Hepatocyte (in vitro differentiated cells): ENCODE measurements at regions not wholly inside any gene's neighbourhood (a gene's known extent, or its start where the extent isn't known, plus 50 kb on each side); places are given as distances from the start of the nearest gene placed in this dataset.
"Not testable (repeated sequence)": the region's sequence is repeated elsewhere in the genome, so short reads cannot be mapped to it uniquely, and the experiment has no call there.

Experiments
- DNase-seq: peaks from one replicate; pipeline ENCODE4 v3.0.0-alpha.2; 2016; ENCODE audit warnings: low spot score
- H2AFZ ChIP-seq: fragments of 200-600 bp; sonication (generic); 2 replicates; pipeline ENCODE4 v1.6.0; 2016; ENCODE audit warnings: antibody characterized with exemption, mild to moderate bottlenecking
- H3K27ac ChIP-seq: fragments of 200-600 bp; sonication (generic); 2 replicates; pipeline ENCODE4 v1.5.1; 2016; ENCODE audit warnings: mild to moderate bottlenecking
- H3K27me3 ChIP-seq: fragments of 200-600 bp; sonication (generic); 2 replicates; pipeline ENCODE4 v1.6.1; 2016
- H3K36me3 ChIP-seq: fragments of 200-600 bp; sonication (generic); replicated peaks from 2 replicates; pipeline ENCODE4 v1.5.1; 2016; ENCODE audit warnings: low read depth; ENCODE audit not compliant: insufficient read depth
- H3K4me1 ChIP-seq: fragments of 200-600 bp; sonication (generic); 2 replicates; pipeline ENCODE4 v1.5.1; 2016; ENCODE audit warnings: mild to moderate bottlenecking, moderate library complexity; ENCODE audit not compliant: insufficient read depth
- H3K4me2 ChIP-seq: fragments of 200-600 bp; sonication (generic); 2 replicates; pipeline ENCODE4 v1.6.0; 2016
- H3K4me3 ChIP-seq: fragments of 200-600 bp; sonication (generic); 2 replicates; pipeline ENCODE4 v1.5.1; 2016; ENCODE audit warnings: mild to moderate bottlenecking
- H3K79me2 ChIP-seq: fragments of 200-600 bp; sonication (generic); 2 replicates; pipeline ENCODE4 v1.6.0; 2017; ENCODE audit warnings: mild to moderate bottlenecking
- H3K9me2 ChIP-seq: fragments of 200-600 bp; sonication (generic); replicated peaks from 2 replicates; pipeline ENCODE4 v1.6.0; 2017; ENCODE audit warnings: mild to moderate bottlenecking; ENCODE audit not compliant: insufficient read depth
- H3K9me3 ChIP-seq: fragments of 200-600 bp; sonication (generic); 2 replicates; pipeline ENCODE4 v1.5.1; 2016; ENCODE audit warnings: low read depth, mild to moderate bottlenecking
- H4K20me1 ChIP-seq: fragments of 200-600 bp; sonication (generic); 2 replicates; pipeline ENCODE4 v1.6.0; 2016; ENCODE audit warnings: mild to moderate bottlenecking; ENCODE audit not compliant: insufficient read depth, poor library complexity, severe bottlenecking
- CTCF ChIP-seq: fragments of 200-600 bp; sonication (generic); IDR thresholded peaks from 2 replicates; pipeline ENCODE4 v1.5.1; 2016; ENCODE audit warnings: antibody characterized with exemption, mild to moderate bottlenecking; ENCODE audit not compliant: poor library complexity
- EZH2 ChIP-seq: fragments of 200-600 bp; sonication (generic); IDR thresholded peaks from 2 replicates; pipeline ENCODE4 v1.6.1; 2016; ENCODE audit warnings: antibody characterized with exemption, mild to moderate bottlenecking, borderline replicate concordance
- EZH2phosphoT487 ChIP-seq: fragments of 200-600 bp; sonication (generic); IDR thresholded peaks from one replicate; pipeline ENCODE4 v1.6.1; 2018; ENCODE audit warnings: antibody characterized with exemption, mild to moderate bottlenecking, low read depth, moderate library complexity; ENCODE audit not compliant: unreplicated experiment, severe bottlenecking
- WGBS: methylation state at CpG from one replicate; pipeline ENCODE4 v1.1.6; 2016; ENCODE audit warnings: low lambda C conversion rate; ENCODE audit errors: missing lambda C conversion rate; 5-methylcytosine and 5-hydroxymethylcytosine counted together

- Histone ChIP-seq H4K20me1 (no peaks in the 10 kb centered on the region), H3K79me2 (no peaks in the 10 kb centered on the region), H3K4me2 (no peak overlapping the region), H3K4me1 (peaks cover 15% of the 10 kb centered on the region), H3K27me3 (no peaks in the 10 kb centered on the region), H3K27ac (no peak overlapping the region), H2AFZ (no peak overlapping the region), H3K4me3 (no peak overlapping the region), H3K36me3 (no peaks in the 10 kb centered on the region), H3K9me3 (no peaks in the 10 kb centered on the region), H3K9me2 (no peaks in the 10 kb centered on the region)
- TF ChIP-seq EZH2: no peak
- no peak for TF ChIP-seq CTCF
- no peak for TF ChIP-seq EZH2phosphoT487
- no peak for DNase-seq
- WGBS: 72% methylated on average over 2 of the region's 2 CpGs
Observed at GRCh38 chr4:78707268-78707667, 68.9 kb upstream of the BMP2K start.

- Histone ChIP-seq H3K9me2 (no peaks in the 10 kb centered on the region), H3K4me2 (no peak overlapping the region), H3K79me2 (no peaks in the 10 kb centered on the region), H3K36me3 (no peaks in the 10 kb centered on the region), H3K4me1 (peaks cover 15% of the 10 kb centered on the region), H2AFZ (no peak overlapping the region), H4K20me1 (no peaks in the 10 kb centered on the region), H3K27me3 (no peaks in the 10 kb centered on the region), H3K9me3 (no peaks in the 10 kb centered on the region), H3K4me3 (no peak overlapping the region), H3K27ac (no peak overlapping the region)
- no peak for DNase-seq
- TF ChIP-seq CTCF (no peak), EZH2 (no peak), EZH2phosphoT487 (no peak)
- 82% methylated on average over 5 of the region's 5 CpGs for WGBS
Observed at GRCh38 chr4:78707793-78708192, 68.4 kb upstream of the BMP2K start.

GRCh38 chr4:78710536-78710935, 65.6 kb upstream of the BMP2K start:
- Histone ChIP-seq H3K9me3 (no peaks in the 10 kb centered on the region), H3K4me1 (peaks cover 6% of the 10 kb centered on the region), H3K4me2 (no peak overlapping the region), H3K4me3 (no peak overlapping the region), H3K79me2 (no peaks in the 10 kb centered on the region), H3K27me3 (no peaks in the 10 kb centered on the region), H3K36me3 (no peaks in the 10 kb centered on the region), H2AFZ (no peak overlapping the region), H4K20me1 (no peaks in the 10 kb centered on the region), H3K9me2 (no peaks in the 10 kb centered on the region), H3K27ac (no peak overlapping the region)
- no peak for DNase-seq
- TF ChIP-seq CTCF: no peak
- no peak for TF ChIP-seq EZH2
- no peak for TF ChIP-seq EZH2phosphoT487

- no peak overlapping the region for H2AFZ ChIP-seq
- no peak overlapping the region for H3K27ac ChIP-seq
- no peaks in the 10 kb centered on the region for H4K20me1 ChIP-seq
- TF ChIP-seq CTCF (no peak), EZH2 (no peak)
- no peaks in the 10 kb centered on the region for H3K9me3 ChIP-seq
- H3K9me2 ChIP-seq: no peaks in the 10 kb centered on the region
- 65% methylated on average over 3 of the region's 3 CpGs for WGBS
- H3K36me3 ChIP-seq: no peaks in the 10 kb centered on the region
- no peak overlapping the region for H3K4me3 ChIP-seq
- H3K4me2 ChIP-seq: no peak overlapping the region
- H3K27me3 ChIP-seq: no peaks in the 10 kb centered on the region
- no peaks in the 10 kb centered on the region for H3K79me2 ChIP-seq
- DNase-seq: no peak
- H3K4me1 ChIP-seq: no peaks in the 10 kb centered on the region
Observed at GRCh38 chr4:78711676-78712075, 64.5 kb upstream of the BMP2K start.

GRCh38 chr4:78714598-78714997, 61.6 kb upstream of the BMP2K start:
- H3K27me3 ChIP-seq, H3K4me2 ChIP-seq, H3K36me3 ChIP-seq, H3K9me2 ChIP-seq, H2AFZ ChIP-seq, H3K27ac ChIP-seq, DNase-seq, H4K20me1 ChIP-seq, H3K4me3 ChIP-seq, H3K9me3 ChIP-seq, H3K79me2 ChIP-seq, H3K4me1 ChIP-seq: not testable (repeated sequence)
- WGBS: 60% methylated on average over 4 of the region's 4 CpGs

GRCh38 chr4:78715372-78715771, 60.8 kb upstream of the BMP2K start:
- not testable (repeated sequence) for H4K20me1 ChIP-seq, H3K4me1 ChIP-seq, H3K27ac ChIP-seq, H3K4me3 ChIP-seq, H3K4me2 ChIP-seq, H3K9me3 ChIP-seq, H3K79me2 ChIP-seq, H3K9me2 ChIP-seq, H3K27me3 ChIP-seq, DNase-seq, H2AFZ ChIP-seq, H3K36me3 ChIP-seq
- WGBS: 96% methylated on average over 6 of the region's 6 CpGs
